CD14-positive monocyte (primary cell): ENCODE measurements at regions not wholly inside any gene's neighbourhood (a gene's known extent, or its start where the extent isn't known, plus 50 kb on each side); places are given as distances from the start of the nearest gene placed in this dataset.

Source experiments
- DNase-seq, 3 donors: peaks; one replicate each; pipeline ENCODE4 v3.0.0-alpha.2; 2011 to 2022
- H2AFZ ChIP-seq: 2 replicates; pipeline ENCODE4 v1.6.0; 2012; ENCODE audit warnings: mild to moderate bottlenecking, low read depth, low read length, inconsistent platforms; ENCODE audit not compliant: insufficient read depth, poor library complexity, severe bottlenecking
- H3K27ac ChIP-seq, 2 donors: 1 replicate in 1 of 2; 2 replicates in 1 of 2; pipeline ENCODE4 v1.5.1; 2012 to 2013; ENCODE audit warnings: low read length in 2 of 2, control low read depth in 1 of 2, inconsistent platforms in 1 of 2, low read depth in 1 of 2, mild to moderate bottlenecking in 1 of 2
- H3K27me3 ChIP-seq, 2 donors: one replicate each; pipeline versions ENCODE4 v1.6.0 to v1.6.1; 2011 to 2013; ENCODE audit warnings: low read length in 2 of 2; ENCODE audit not compliant: control insufficient read depth in 2 of 2, insufficient read depth in 2 of 2
- H3K36me3 ChIP-seq, 2 donors: replicated peaks in 1 of 2; 1 replicate in 1 of 2; 2 replicates in 1 of 2; pipeline versions ENCODE4 v1.5.1 to v1.6.1; 2012 to 2013; ENCODE audit warnings: low read length in 2 of 2, control low read depth in 1 of 2, inconsistent platforms in 1 of 2, mild to moderate bottlenecking in 1 of 2; ENCODE audit not compliant: insufficient read depth in 2 of 2, control insufficient read depth in 1 of 2
- H3K4me1 ChIP-seq, 2 donors: 1 replicate in 1 of 2; 2 replicates in 1 of 2; pipeline versions ENCODE4 v1.5.1 to v1.6.1; 2012 to 2013; ENCODE audit warnings: low read length in 2 of 2, control low read depth in 1 of 2, inconsistent platforms in 1 of 2, mild to moderate bottlenecking in 1 of 2, moderate library complexity in 1 of 2; ENCODE audit not compliant: insufficient read depth in 2 of 2, control insufficient read depth in 1 of 2
- H3K4me2 ChIP-seq: replicated peaks from 2 replicates; pipeline ENCODE3; 2012; ENCODE audit warnings: low read length, moderate library complexity, mild to moderate bottlenecking; ENCODE audit not compliant: poor library complexity, severe bottlenecking; ENCODE audit errors: extremely low read depth
- H3K4me3 ChIP-seq, 3 experiments: fragments of 200-600 bp in 1 of 3; sonication (generic) in 1 of 3; replicated peaks in 1 of 3; 1 replicate in 2 of 3; 2 replicates in 1 of 3; pipeline ENCODE4 v1.5.1; 2011 to 2013; ENCODE audit warnings: low read length in 3 of 3, mild to moderate bottlenecking in 3 of 3, control low read depth in 2 of 3, low read depth in 2 of 3, inconsistent platforms in 1 of 3, moderate library complexity in 1 of 3
- H3K79me2 ChIP-seq: 2 replicates; pipeline ENCODE4 v1.6.0; 2012; ENCODE audit warnings: mild to moderate bottlenecking, control low read depth, inconsistent platforms, low read length, moderate library complexity; ENCODE audit not compliant: insufficient read depth
- H3K9ac ChIP-seq: 2 replicates; pipeline ENCODE4 v1.6.0; 2017; ENCODE audit warnings: low read length, mild to moderate bottlenecking; ENCODE audit not compliant: insufficient read depth, poor library complexity, severe bottlenecking
- H3K9me3 ChIP-seq, 2 donors: replicated peaks in 1 of 2; 1 replicate in 1 of 2; 2 replicates in 1 of 2; pipeline versions ENCODE4 v1.5.1 to v1.6.1; 2012 to 2013; ENCODE audit warnings: low read length in 2 of 2, control low read depth in 1 of 2; ENCODE audit not compliant: control insufficient read depth in 1 of 2, insufficient read depth in 1 of 2
- H4K20me1 ChIP-seq: 2 replicates; pipeline ENCODE4 v1.6.0; 2012; ENCODE audit warnings: mild to moderate bottlenecking, low read length, control low read depth, moderate library complexity; ENCODE audit not compliant: insufficient read depth
- H3K27ac Mint-ChIP-seq, 7 donors: one replicate each; pipeline ENCODE4 v1.8.0; 2020; ENCODE audit warnings: mild to moderate bottlenecking in 7 of 7, mixed read lengths in 7 of 7, moderate library complexity in 6 of 7, inconsistent platforms in 2 of 7
- H3K27me3 Mint-ChIP-seq, 3 donors: one replicate each; pipeline ENCODE4 v1.8.0; 2021 to 2022; ENCODE audit warnings: low read depth in 3 of 3, mild to moderate bottlenecking in 3 of 3, mixed read lengths in 3 of 3, moderate library complexity in 3 of 3, inconsistent platforms in 1 of 3
- H3K36me3 Mint-ChIP-seq, 2 donors: one replicate each; pipeline ENCODE4 v1.8.0; 2020; ENCODE audit warnings: mixed read lengths in 2 of 2, inconsistent platforms in 1 of 2, mild to moderate bottlenecking in 1 of 2
- H3K4me1 Mint-ChIP-seq: one replicate; pipeline ENCODE4 v1.8.0; 2020; ENCODE audit warnings: mild to moderate bottlenecking, mixed read lengths
- H3K4me3 Mint-ChIP-seq, 2 donors: one replicate each; pipeline ENCODE4 v1.8.0; 2020; ENCODE audit warnings: mild to moderate bottlenecking in 2 of 2, mixed read lengths in 2 of 2, moderate library complexity in 1 of 2
- H3K9me3 Mint-ChIP-seq, 7 donors: one replicate each; pipeline ENCODE4 v1.8.0; 2020 to 2022; ENCODE audit warnings: mixed read lengths in 7 of 7, mild to moderate bottlenecking in 6 of 7, moderate library complexity in 6 of 7, inconsistent platforms in 2 of 7
- CTCF ChIP-seq: fragments of 200-600 bp; IDR thresholded peaks from one replicate; pipeline ENCODE4 v1.8.0; 2022; ENCODE audit warnings: antibody characterized with exemption, mild to moderate bottlenecking
- whole genome bisulfite sequencing: methylation state at CpG from one replicate; pipeline ENCODE4 v1.1.5; 2013; ENCODE audit warnings: missing lambda C conversion rate; ENCODE audit not compliant: insufficient coverage; 5-methylcytosine and 5-hydroxymethylcytosine counted together
- intact Hi-C, 2 donors: fragments of 100-400 bp; cut with micrococcal nuclease; formaldehyde crosslinking; loops; one replicate each; pipeline versions ENCODE4 v1.15.0 to v1.15.1; 2023

- intact Hi-C loops, result no loop called here
- H3K9ac ChIP-seq, result no peak overlapping the region
- H3K4me2 ChIP-seq, result no peak overlapping the region
- H3K9me3 ChIP-seq, result no peaks in the 10 kb centered on the region
- no peak overlapping the region for H2AFZ ChIP-seq
- no peak for TF ChIP-seq CTCF
- no peaks in the 10 kb centered on the region for H3K4me1 ChIP-seq
- H3K36me3 Mint-ChIP-seq, result no peaks in the 10 kb centered on the region
- H3K36me3 ChIP-seq, result no peaks in the 10 kb centered on the region
- no peaks in the 10 kb centered on the region for H3K4me1 Mint-ChIP-seq
- no peaks in the 10 kb centered on the region for H3K27me3 ChIP-seq
- no peaks in the 10 kb centered on the region for H3K27me3 Mint-ChIP-seq
- no peaks in the 10 kb centered on the region for H3K79me2 ChIP-seq
- WGBS, result 94% methylated on average over 3 of the region's 3 CpGs
- H4K20me1 ChIP-seq, result no peaks in the 10 kb centered on the region
- H3K4me3 Mint-ChIP-seq, result no peak overlapping the region
- no peak overlapping the region for H3K4me3 ChIP-seq
- H3K9me3 Mint-ChIP-seq, result peaks cover 0 to 9% (median 2%) of the 10 kb centered on the region in 7 donors
- no peak overlapping the region for H3K27ac Mint-ChIP-seq
- no peak for DNase-seq
- H3K27ac ChIP-seq, result no peak overlapping the region
Measured at GRCh38 chr9:13934416-13934815, 379.5 kb downstream of the NFIB start.

GRCh38 chr9:13933268-13933656 is 380.7 kb downstream of the NFIB start:
- no peaks in the 10 kb centered on the region for H3K9me3 ChIP-seq
- no peaks in the 10 kb centered on the region for H3K4me1 Mint-ChIP-seq
- H2AFZ ChIP-seq, result no peak overlapping the region
- H3K27me3 ChIP-seq, result no peaks in the 10 kb centered on the region
- no peak overlapping the region for H3K4me2 ChIP-seq
- H3K4me3 ChIP-seq, result no peak overlapping the region
- H3K27ac Mint-ChIP-seq, result no peak overlapping the region
- WGBS, result 100% methylated on average over 1 of the region's 1 CpG
- no peak overlapping the region for H3K9ac ChIP-seq
- no peaks in the 10 kb centered on the region for H3K79me2 ChIP-seq
- no peak overlapping the region for H3K27ac ChIP-seq
- intact Hi-C loops, result no loop called here
- peaks cover 0 to 9% (median 2%) of the 10 kb centered on the region in 7 donors for H3K9me3 Mint-ChIP-seq
- DNase-seq, result no peak
- no peak overlapping the region for H3K4me3 Mint-ChIP-seq
- no peaks in the 10 kb centered on the region for H3K36me3 Mint-ChIP-seq
- H3K27me3 Mint-ChIP-seq, result no peaks in the 10 kb centered on the region
- H4K20me1 ChIP-seq, result no peaks in the 10 kb centered on the region
- H3K4me1 ChIP-seq, result no peaks in the 10 kb centered on the region
- H3K36me3 ChIP-seq, result no peaks in the 10 kb centered on the region
- no peak for TF ChIP-seq CTCF
